Ishikawa (cell line): ENCODE measurements at regions not wholly inside any gene's neighbourhood (a gene's known extent, or its start where the extent isn't known, plus 50 kb on each side); places are given as distances from the start of the nearest gene placed in this dataset.

Experiments used
- CEBPB ChIP-seq: IDR thresholded peaks from 2 replicates; pipeline ENCODE4 v1.6.1; 2012
- CREB1 ChIP-seq: IDR thresholded peaks from 2 replicates; pipeline ENCODE4 v1.6.1; 2012; ENCODE audit warnings: low read depth
- EGR1 ChIP-seq: IDR thresholded peaks from 2 replicates; pipeline ENCODE4 v1.6.1; 2012
- EP300 ChIP-seq: IDR thresholded peaks from 2 replicates; pipeline ENCODE4 v1.6.1; 2012; ENCODE audit warnings: borderline replicate concordance
- FOXM1 ChIP-seq: IDR thresholded peaks from 2 replicates; pipeline ENCODE4 v1.6.1; 2012; ENCODE audit warnings: low read depth, borderline replicate concordance
- NFIC ChIP-seq: IDR thresholded peaks from 2 replicates; pipeline ENCODE4 v1.6.1; 2012
- RAD21 ChIP-seq: IDR thresholded peaks from 2 replicates; pipeline ENCODE4 v1.6.1; 2012; ENCODE audit warnings: low read depth
- TAF1 ChIP-seq: IDR thresholded peaks from 2 replicates; pipeline ENCODE4 v1.6.1; 2012; ENCODE audit warnings: low read depth, mild to moderate bottlenecking
- TCF12 ChIP-seq: IDR thresholded peaks from 2 replicates; pipeline ENCODE4 v1.6.1; 2012; ENCODE audit warnings: low read depth
- TEAD4 ChIP-seq: IDR thresholded peaks from 2 replicates; pipeline ENCODE4 v1.6.1; 2012
- YY1 ChIP-seq: IDR thresholded peaks from 2 replicates; pipeline ENCODE4 v1.6.1; 2012; ENCODE audit warnings: low read depth
- ZBTB7A ChIP-seq: IDR thresholded peaks from 2 replicates; pipeline ENCODE4 v1.6.1; 2012; ENCODE audit warnings: low read depth
- TF ChIP-seq, protein P1 (sequence below): IDR thresholded peaks from 2 replicates; pipeline ENCODE4 v1.6.1; 2012; ENCODE audit warnings: low read depth, mild to moderate bottlenecking
- TF ChIP-seq, protein P2 (sequence below): IDR thresholded peaks from 2 replicates; pipeline ENCODE4 v1.6.1; 2012
- TF ChIP-seq, protein P3 (sequence below): IDR thresholded peaks from 2 replicates; pipeline ENCODE4 v1.6.1; 2012

DNA sequence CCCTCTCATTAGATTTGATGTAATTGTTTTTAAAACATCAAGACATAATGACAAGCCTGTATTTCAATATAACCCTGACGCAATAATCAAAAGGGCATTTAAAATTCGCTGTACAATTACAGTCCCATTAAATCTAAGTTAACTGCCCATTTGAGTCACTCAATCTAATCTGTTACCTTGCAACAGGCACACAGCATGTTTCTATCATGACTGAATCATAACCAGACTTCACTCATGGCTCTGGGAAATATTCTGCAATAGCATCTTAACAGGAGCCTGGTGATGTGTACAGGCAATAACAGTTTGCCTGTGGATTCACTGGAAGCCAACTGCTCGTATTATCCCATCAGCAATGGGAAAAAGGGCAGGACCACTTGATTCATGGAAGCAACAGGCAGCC lies 142.3 kb upstream of the NCKAP5 start:
- TF ChIP-seq CREB1 (no peak), TCF12 (no peak), FOXM1 (no peak), EP300 (no peak), ZBTB7A (no peak), RAD21 (no peak), TEAD4 (no peak), EGR1 (no peak), TAF1 (no peak), NFIC (no peak)
- TF ChIP-seq, protein P1, sequence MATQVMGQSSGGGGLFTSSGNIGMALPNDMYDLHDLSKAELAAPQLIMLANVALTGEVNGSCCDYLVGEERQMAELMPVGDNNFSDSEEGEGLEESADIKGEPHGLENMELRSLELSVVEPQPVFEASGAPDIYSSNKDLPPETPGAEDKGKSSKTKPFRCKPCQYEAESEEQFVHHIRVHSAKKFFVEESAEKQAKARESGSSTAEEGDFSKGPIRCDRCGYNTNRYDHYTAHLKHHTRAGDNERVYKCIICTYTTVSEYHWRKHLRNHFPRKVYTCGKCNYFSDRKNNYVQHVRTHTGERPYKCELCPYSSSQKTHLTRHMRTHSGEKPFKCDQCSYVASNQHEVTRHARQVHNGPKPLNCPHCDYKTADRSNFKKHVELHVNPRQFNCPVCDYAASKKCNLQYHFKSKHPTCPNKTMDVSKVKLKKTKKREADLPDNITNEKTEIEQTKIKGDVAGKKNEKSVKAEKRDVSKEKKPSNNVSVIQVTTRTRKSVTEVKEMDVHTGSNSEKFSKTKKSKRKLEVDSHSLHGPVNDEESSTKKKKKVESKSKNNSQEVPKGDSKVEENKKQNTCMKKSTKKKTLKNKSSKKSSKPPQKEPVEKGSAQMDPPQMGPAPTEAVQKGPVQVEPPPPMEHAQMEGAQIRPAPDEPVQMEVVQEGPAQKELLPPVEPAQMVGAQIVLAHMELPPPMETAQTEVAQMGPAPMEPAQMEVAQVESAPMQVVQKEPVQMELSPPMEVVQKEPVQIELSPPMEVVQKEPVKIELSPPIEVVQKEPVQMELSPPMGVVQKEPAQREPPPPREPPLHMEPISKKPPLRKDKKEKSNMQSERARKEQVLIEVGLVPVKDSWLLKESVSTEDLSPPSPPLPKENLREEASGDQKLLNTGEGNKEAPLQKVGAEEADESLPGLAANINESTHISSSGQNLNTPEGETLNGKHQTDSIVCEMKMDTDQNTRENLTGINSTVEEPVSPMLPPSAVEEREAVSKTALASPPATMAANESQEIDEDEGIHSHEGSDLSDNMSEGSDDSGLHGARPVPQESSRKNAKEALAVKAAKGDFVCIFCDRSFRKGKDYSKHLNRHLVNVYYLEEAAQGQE, result no peak
- TF ChIP-seq, protein P2, sequence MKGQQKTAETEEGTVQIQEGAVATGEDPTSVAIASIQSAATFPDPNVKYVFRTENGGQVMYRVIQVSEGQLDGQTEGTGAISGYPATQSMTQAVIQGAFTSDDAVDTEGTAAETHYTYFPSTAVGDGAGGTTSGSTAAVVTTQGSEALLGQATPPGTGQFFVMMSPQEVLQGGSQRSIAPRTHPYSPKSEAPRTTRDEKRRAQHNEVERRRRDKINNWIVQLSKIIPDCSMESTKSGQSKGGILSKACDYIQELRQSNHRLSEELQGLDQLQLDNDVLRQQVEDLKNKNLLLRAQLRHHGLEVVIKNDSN, result no peak

DNA sequence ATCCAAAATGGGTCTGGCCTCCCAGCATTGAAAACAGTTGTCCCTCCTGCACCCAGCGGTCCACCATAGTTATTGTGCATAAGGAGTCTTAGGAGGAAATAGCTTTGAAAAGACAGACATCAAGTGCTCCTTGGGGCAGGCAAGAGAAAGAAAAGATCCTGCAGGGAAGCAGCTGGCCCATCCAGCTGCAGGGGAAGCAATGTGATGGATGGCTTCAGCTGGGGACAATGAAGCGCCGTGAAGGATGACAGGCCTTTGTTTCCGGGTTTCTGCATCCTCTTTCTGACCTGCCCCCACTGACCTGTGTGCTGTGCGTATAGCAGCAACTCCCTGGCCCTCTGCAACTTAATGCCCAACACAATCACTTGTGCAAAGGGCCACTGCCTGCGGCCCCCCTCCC lies 142.9 kb upstream of the NCKAP5 start:
- TF ChIP-seq EGR1 (no peak), YY1 (no peak), EP300 (no peak)
- TF ChIP-seq, protein P1, result no peak

DNA sequence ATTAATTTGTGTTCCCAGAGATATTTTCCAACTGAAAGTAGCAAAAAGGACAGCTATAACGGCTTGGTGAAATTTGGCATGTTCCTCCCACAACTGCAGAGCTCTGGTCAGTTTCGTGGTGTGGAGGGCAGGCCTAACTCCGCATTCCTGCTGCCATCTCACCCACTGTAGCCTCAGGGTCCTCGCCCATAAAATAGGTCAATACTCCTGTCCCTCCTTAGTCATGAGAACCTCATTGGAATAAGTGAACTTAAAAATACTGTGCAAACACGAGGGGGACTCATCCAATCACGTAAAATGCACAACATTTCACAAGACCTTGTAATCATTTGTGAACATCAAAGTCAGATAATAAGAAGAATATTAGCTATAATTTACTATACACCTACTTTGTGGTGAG lies 143.5 kb upstream of the NCKAP5 start:
- TF ChIP-seq, protein P2, result no peak
- TF ChIP-seq EP300 (no peak), ZBTB7A (no peak), TEAD4 (no peak), EGR1 (no peak), NFIC (no peak), TAF1 (no peak), FOXM1 (no peak), CEBPB (no peak), TCF12 (no peak), YY1 (no peak), RAD21 (no peak)
- TF ChIP-seq, protein P1, result no peak
- TF ChIP-seq, protein P3, sequence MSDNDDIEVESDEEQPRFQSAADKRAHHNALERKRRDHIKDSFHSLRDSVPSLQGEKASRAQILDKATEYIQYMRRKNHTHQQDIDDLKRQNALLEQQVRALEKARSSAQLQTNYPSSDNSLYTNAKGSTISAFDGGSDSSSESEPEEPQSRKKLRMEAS, result no peak

DNA sequence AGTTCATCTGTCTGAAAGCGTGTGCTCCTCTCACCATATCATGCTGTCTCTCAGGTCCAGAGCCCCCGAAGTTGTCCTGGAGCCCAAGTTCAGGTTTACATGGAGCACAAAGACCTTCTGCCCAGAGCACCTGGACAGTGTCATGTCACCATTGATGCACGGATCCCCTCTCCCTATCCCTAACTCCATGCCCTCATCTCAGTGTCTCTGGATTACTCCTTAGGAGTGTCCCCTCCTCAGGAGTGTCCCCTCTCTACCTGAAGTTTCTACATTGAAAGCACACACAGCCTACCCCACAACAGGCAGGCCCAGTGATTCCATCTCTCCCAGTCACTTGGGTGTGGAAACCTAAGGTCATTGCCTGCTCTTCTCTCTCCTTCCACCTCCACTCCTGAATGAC lies 144.1 kb upstream of the NCKAP5 start:
- TF ChIP-seq RAD21, result no peak
- TF ChIP-seq CEBPB, result no peak
- TF ChIP-seq, protein P1, result no peak
- TF ChIP-seq TEAD4, result no peak
- TF ChIP-seq EP300, result no peak
- TF ChIP-seq, protein P3, result no peak
- TF ChIP-seq CREB1, result no peak
- no peak for TF ChIP-seq FOXM1
- no peak for TF ChIP-seq YY1
- TF ChIP-seq ZBTB7A, result no peak
